ENCODE measurements at regions not wholly inside any gene's neighbourhood (a gene's known extent, or its start where the extent isn't known, plus 50 kb on each side); places are given as distances from the start of the nearest gene placed in this dataset.
"Not testable (repeated sequence)": the region's sequence is repeated elsewhere in the genome, so short reads cannot be mapped to it uniquely, and the experiment has no call there.

- no peak for DNase-seq (ENCODE audit: low spot score)
These were observed 50.3 kb upstream of the KYNU start for GRCh38 chr2:142827170-142827569.

GRCh38 chr2:142825861-142826260 lies 51.6 kb upstream of the KYNU start:
- no peak for DNase-seq (ENCODE audit: low spot score)

- no peak for DNase-seq (ENCODE audit: low spot score)
These were observed 52.7 kb upstream of the KYNU start for GRCh38 chr2:142824756-142825155.

- DNase-seq (ENCODE audit: low spot score), result no peak
These were observed 55.3 kb upstream of the KYNU start for GRCh38 chr2:142822190-142822589.

- DNase-seq (ENCODE audit: low spot score), result no peak
These were observed 58.1 kb upstream of the KYNU start for GRCh38 chr2:142819411-142819810.

GRCh38 chr2:142815375-142815774 lies 62.1 kb upstream of the KYNU start:
- no peak for DNase-seq (ENCODE audit: low spot score)

- DNase-seq (ENCODE audit: low spot score), result no peak
These were observed 63.3 kb upstream of the KYNU start for GRCh38 chr2:142813830-142814829.

GRCh38 chr2:142811644-142812043 lies 65.8 kb upstream of the KYNU start:
- DNase-seq (ENCODE audit: low spot score), result not testable (repeated sequence)

- no peak for DNase-seq (ENCODE audit: low spot score)
These were observed 72.2 kb upstream of the KYNU start for GRCh38 chr2:142805244-142805643.

- no peak for DNase-seq (ENCODE audit: low spot score)
These were observed 74.3 kb upstream of the KYNU start for GRCh38 chr2:142803158-142803557.

- no peak for DNase-seq (ENCODE audit: low spot score)
These were observed 80.9 kb upstream of the KYNU start for GRCh38 chr2:142796588-142796987.

- no peak for DNase-seq (ENCODE audit: low spot score)
These were observed 81.3 kb upstream of the KYNU start for GRCh38 chr2:142796161-142796560.

GRCh38 chr2:142794850-142795249 lies 82.6 kb upstream of the KYNU start:
- no peak for DNase-seq (ENCODE audit: low spot score)

- not testable (repeated sequence) for DNase-seq (ENCODE audit: low spot score)
These were observed 85.1 kb upstream of the KYNU start for GRCh38 chr2:142792328-142792727.

- no peak for DNase-seq (ENCODE audit: low spot score)
These were observed 86.1 kb upstream of the KYNU start for GRCh38 chr2:142791335-142791734.

- DNase-seq (ENCODE audit: low spot score), result no peak
These were observed 90.4 kb upstream of the KYNU start for GRCh38 chr2:142786918-142787702.

- no peak for DNase-seq (ENCODE audit: low spot score)
These were observed 94.5 kb upstream of the KYNU start for GRCh38 chr2:142782942-142783443.

- DNase-seq (ENCODE audit: low spot score), result no peak
These were observed 96.3 kb upstream of the KYNU start for GRCh38 chr2:142781146-142781545.

GRCh38 chr2:142778289-142778688 lies 99.2 kb upstream of the KYNU start:
- no peak for DNase-seq (ENCODE audit: low spot score)

GRCh38 chr2:142777742-142778141 lies 99.7 kb upstream of the KYNU start:
- DNase-seq (ENCODE audit: low spot score), result no peak

- no peak for DNase-seq (ENCODE audit: low spot score)
These were observed 107.7 kb upstream of the KYNU start for GRCh38 chr2:142769761-142770160.

GRCh38 chr2:142767847-142768246 lies 109.6 kb upstream of the KYNU start:
- no peak for DNase-seq (ENCODE audit: low spot score)
